Suprapubic skin (tissue), 2 donors: ENCODE measurements at regions not wholly inside any gene's neighbourhood (a gene's known extent, or its start where the extent isn't known, plus 50 kb on each side); places are given as distances from the start of the nearest gene placed in this dataset.
"Not testable (repeated sequence)": the region's sequence is repeated elsewhere in the genome, so short reads cannot be mapped to it uniquely, and the experiment has no call there.

Source experiments
- EP300 ChIP-seq: sonication (generic); formaldehyde crosslinking; IDR thresholded peaks from one replicate; pipeline ENCODE4 v1.6.1; 2017; ENCODE audit warnings: antibody characterized with exemption
- POLR2A ChIP-seq, 2 donors: fragments of 450-650 bp; IDR thresholded peaks; one replicate each; pipeline ENCODE4 v1.6.1; 2017; ENCODE audit warnings: antibody characterized with exemption in 2 of 2, mild to moderate bottlenecking in 2 of 2, moderate library complexity in 2 of 2

GRCh38 chr3:164291486-164291885 is 786.8 kb downstream of the SI start:
- TF ChIP-seq POLR2A (IDR thresholded peaks at IDR 0.05); EP300: not testable (repeated sequence)
